Memory B cell (primary cell): ENCODE measurements at regions not wholly inside any gene's neighbourhood (a gene's known extent, or its start where the extent isn't known, plus 50 kb on each side); places are given as distances from the start of the nearest gene placed in this dataset.

Experiments used
- ATAC-seq: fragments of 150-1000 bp; cut with Tn5 transposase; 2 replicates; pipeline ENCODE4 v1.10.0; 2021; ENCODE audit warnings: low read depth, mild to moderate bottlenecking, moderate library complexity
- DNase-seq, 2 donors: peaks; one replicate each; pipeline ENCODE4 v3.0.0; 2022; ENCODE audit warnings: low spot score in 2 of 2
- H3K27ac Mint-ChIP-seq: one replicate; pipeline ENCODE4 v1.8.0; 2022; ENCODE audit warnings: mild to moderate bottlenecking, moderate library complexity, mixed read lengths
- H3K27me3 Mint-ChIP-seq: one replicate; pipeline ENCODE4 v1.8.0; 2022; ENCODE audit warnings: mixed read lengths
- H3K36me3 Mint-ChIP-seq: one replicate; pipeline ENCODE4 v1.8.0; 2022; ENCODE audit warnings: mild to moderate bottlenecking, mixed read lengths
- H3K4me1 Mint-ChIP-seq: one replicate; pipeline ENCODE4 v1.8.0; 2022; ENCODE audit warnings: mixed read lengths
- H3K4me3 Mint-ChIP-seq: one replicate; pipeline ENCODE4 v1.8.0; 2022; ENCODE audit warnings: mild to moderate bottlenecking, moderate library complexity, mixed read lengths
- H3K9me3 Mint-ChIP-seq: one replicate; pipeline ENCODE4 v1.8.0; 2022; ENCODE audit warnings: mixed read lengths

GRCh38 chr18:45441110-45441847, 174.0 kb upstream of the SLC14A2 start:
- DNase-seq (no peak), ATAC-seq (no peak)
- H3K4me3 Mint-ChIP-seq, result no peak overlapping the region
- H3K27me3 Mint-ChIP-seq, result peaks cover 12% of the 10 kb centered on the region
- no peaks in the 10 kb centered on the region for H3K4me1 Mint-ChIP-seq
- H3K27ac Mint-ChIP-seq, result no peak overlapping the region
- H3K9me3 Mint-ChIP-seq, result no peaks in the 10 kb centered on the region
- no peaks in the 10 kb centered on the region for H3K36me3 Mint-ChIP-seq

DNA sequence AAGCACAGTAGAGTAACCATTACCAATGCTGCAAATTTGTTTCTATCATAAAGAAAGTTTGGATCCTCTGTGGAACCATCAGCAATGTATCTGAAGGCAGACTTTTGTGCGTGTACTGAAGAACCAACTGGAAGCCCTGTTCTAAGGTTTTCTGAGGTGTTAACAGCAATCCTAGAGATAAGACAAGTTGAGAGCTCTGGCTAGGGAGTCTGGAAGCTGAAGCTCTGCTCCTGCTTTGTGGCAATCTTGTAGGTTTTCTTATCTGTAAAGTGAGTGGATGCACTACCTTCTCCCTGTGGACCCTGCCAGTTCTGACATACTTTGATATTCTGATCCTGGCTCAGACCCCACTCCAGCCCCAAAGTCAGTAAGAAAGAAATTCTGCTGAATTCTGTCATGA, 171.2 kb upstream of the SLC14A2 start:
- H3K27ac Mint-ChIP-seq, result no peak overlapping the region
- DNase-seq, result no peak
- H3K27me3 Mint-ChIP-seq, result peaks cover 10% of the 10 kb centered on the region
- ATAC-seq, result no peak
- H3K9me3 Mint-ChIP-seq, result no peaks in the 10 kb centered on the region
- H3K36me3 Mint-ChIP-seq, result no peaks in the 10 kb centered on the region
- H3K4me1 Mint-ChIP-seq, result no peaks in the 10 kb centered on the region
- no peak overlapping the region for H3K4me3 Mint-ChIP-seq

- H3K27me3 Mint-ChIP-seq, result peaks cover 5% of the 10 kb centered on the region
Measured at GRCh38 chr18:45447355-45448265, 167.7 kb upstream of the SLC14A2 start.

DNA sequence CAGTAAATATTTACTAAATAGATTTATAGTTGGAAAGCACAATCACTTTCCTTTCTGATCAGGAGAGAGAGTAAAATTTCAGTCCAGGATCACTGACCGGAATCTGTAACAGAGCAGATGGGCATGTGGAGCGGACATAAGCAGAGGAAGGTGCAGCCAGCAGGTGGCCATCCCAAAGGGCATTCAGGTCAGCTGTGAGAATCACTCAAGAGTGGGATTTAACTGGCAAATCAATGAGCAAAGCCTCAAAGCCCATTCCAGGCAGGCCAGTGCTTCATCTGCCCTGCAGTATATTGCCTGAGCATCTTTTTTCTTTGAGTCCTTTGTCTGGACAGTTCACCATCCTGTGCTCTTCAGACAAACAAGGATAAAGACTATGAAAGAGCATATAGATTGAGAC, 166.4 kb upstream of the SLC14A2 start:
- no peak overlapping the region for H3K4me3 Mint-ChIP-seq
- H3K4me1 Mint-ChIP-seq, result peaks cover under 1% of the 10 kb centered on the region
- no peak for DNase-seq
- H3K27me3 Mint-ChIP-seq, result peaks cover 5% of the 10 kb centered on the region
- ATAC-seq, result no peak
- no peaks in the 10 kb centered on the region for H3K36me3 Mint-ChIP-seq
- H3K9me3 Mint-ChIP-seq, result no peaks in the 10 kb centered on the region
- no peak overlapping the region for H3K27ac Mint-ChIP-seq

More at GRCh38 chr18:45447355-45448265, 167.7 kb upstream of the SLC14A2 start:
- DNase-seq (no peak), ATAC-seq (no peak)
- no peaks in the 10 kb centered on the region for H3K36me3 Mint-ChIP-seq
- H3K4me3 Mint-ChIP-seq, result no peak overlapping the region
- H3K27ac Mint-ChIP-seq, result no peak overlapping the region
- H3K4me1 Mint-ChIP-seq, result no peaks in the 10 kb centered on the region
- H3K9me3 Mint-ChIP-seq, result no peaks in the 10 kb centered on the region

DNA sequence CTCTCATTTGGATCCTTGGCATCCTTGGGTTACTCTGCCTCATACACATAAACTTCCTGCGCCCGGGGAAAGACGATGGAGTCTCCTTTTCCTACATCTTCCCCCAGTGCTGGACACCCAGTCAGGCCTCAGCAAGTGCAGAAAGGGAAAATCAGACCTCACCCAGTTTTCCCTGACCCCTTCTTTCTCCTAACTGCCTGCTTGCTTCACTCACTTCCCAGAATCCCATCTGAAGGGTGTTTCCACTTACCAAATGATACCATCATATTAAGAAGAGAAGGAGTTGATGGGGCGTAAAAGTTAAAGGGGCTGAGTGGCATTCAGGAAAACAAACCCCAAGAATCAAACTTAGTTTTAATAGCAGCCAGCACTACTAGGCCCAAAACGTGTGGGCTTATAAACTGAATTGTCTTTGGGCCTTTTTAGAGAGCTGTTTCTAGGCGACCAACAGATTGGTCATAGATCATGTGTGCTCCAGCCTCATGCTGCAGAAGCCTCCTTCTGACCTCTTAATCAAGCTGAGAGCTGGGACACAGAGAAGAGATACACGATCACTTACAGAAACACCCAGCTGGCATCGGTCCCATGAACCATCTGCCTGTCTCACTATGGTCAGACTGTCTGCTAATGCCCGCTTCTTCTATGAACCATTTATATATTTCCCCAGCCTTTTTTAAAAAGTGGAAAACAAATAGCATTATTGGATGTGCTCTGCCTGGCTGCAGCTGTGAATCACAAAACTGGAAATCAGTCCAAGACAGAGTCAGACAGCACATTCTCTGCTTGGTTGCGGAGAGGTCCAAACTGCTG, 165.7 kb upstream of the SLC14A2 start:
- Mint-ChIP-seq H3K9me3 (no peaks in the 10 kb centered on the region), H3K4me1 (peaks cover 2% of the 10 kb centered on the region), H3K36me3 (no peaks in the 10 kb centered on the region), H3K4me3 (no peak overlapping the region), H3K27ac (no peak overlapping the region), H3K27me3 (peaks cover 5% of the 10 kb centered on the region)
- ATAC-seq, result no peak
- no peak for DNase-seq

DNA sequence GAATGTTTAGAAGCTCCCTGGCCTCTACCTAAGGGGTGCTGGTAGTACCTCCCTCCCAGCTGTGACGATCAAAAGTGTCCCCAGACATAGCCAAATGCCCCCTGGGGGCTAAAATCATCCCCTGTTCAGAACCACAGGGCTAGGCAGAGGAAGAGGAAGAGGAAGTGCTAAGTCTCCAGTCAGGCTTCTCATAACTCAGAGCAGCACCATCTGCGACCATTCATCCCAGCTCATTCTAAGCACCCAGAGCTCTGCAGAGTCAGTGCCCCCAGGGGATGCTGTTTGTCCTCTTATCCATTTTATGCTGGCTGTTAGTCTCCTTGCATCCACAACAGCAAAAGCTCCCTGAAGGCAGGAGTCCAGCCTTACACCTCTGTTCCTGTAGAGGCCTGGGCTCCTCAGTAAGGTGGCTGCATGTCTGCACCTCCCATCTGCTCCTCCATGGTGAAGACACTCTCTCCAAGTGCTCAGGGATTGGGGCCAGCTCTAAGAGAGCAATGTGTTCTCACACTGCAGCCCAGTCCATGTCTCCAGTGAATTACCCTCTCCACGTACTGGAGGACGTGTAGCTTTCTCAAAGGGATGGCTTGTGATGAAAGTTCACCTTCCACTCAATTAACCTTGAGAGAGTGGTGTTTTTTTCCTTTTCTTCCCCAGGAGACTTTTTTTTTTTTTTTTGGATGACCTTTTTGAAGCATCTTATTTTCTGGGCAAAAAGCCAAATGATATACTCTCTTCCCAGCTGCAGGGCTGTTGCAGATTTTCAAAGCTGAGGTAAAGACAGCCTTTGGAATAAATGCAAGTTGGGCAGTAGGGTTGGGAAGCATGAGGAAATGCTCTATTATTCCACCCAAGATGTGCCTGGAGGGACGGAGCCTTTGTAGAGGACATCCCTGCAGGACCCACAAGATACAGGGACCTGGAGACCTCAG, 158.9 kb upstream of the SLC14A2 start:
- H3K27ac Mint-ChIP-seq, result peak overlapping the region; percentile 0
- DNase-seq (peak; percentile 25 to 82), ATAC-seq (peak; percentile 94)
- no peak overlapping the region for H3K4me3 Mint-ChIP-seq
- peaks cover 14% of the 10 kb centered on the region for H3K4me1 Mint-ChIP-seq
- H3K27me3 Mint-ChIP-seq, result peaks cover 7% of the 10 kb centered on the region
- no peaks in the 10 kb centered on the region for H3K9me3 Mint-ChIP-seq
- H3K36me3 Mint-ChIP-seq, result no peaks in the 10 kb centered on the region

GRCh38 chr18:45458033-45458432, 157.2 kb upstream of the SLC14A2 start:
- H3K36me3 Mint-ChIP-seq, result no peaks in the 10 kb centered on the region
- no peak for ATAC-seq
- H3K4me3 Mint-ChIP-seq, result no peak overlapping the region
- H3K4me1 Mint-ChIP-seq, result peaks cover 15% of the 10 kb centered on the region
- DNase-seq, result no peak
- H3K9me3 Mint-ChIP-seq, result no peaks in the 10 kb centered on the region
- H3K27ac Mint-ChIP-seq, result no peak overlapping the region
- peaks cover 7% of the 10 kb centered on the region for H3K27me3 Mint-ChIP-seq

- Mint-ChIP-seq H3K36me3 (no peaks in the 10 kb centered on the region), H3K27me3 (peaks cover 10% of the 10 kb centered on the region), H3K4me3 (no peak overlapping the region), H3K4me1 (peaks cover 6% of the 10 kb centered on the region), H3K9me3 (no peaks in the 10 kb centered on the region), H3K27ac (no peak overlapping the region)
- no peak for DNase-seq
- ATAC-seq, result no peak
Measured at GRCh38 chr18:45462179-45462578, 153.1 kb upstream of the SLC14A2 start.

DNA sequence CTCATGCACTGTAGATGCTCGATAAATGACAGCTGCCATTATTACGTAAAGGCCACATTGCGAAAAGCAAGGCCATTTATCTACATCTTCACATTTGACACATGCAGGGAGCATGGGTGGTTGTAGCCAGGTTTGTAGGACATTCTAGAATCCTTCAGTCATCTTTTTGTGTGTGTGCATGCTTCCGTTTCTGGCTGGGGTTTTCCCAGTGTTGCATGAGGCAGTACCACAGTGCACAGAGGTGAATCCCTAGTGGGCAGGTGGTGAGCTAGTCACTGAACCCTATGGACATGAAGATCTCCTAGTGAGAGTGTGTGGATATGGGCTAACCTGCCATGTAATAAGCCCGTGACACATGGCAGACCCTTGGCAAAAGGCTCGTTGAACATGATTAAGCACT, 151.8 kb upstream of the SLC14A2 start:
- peak; percentile 86 for ATAC-seq
- Mint-ChIP-seq H3K4me3 (no peak overlapping the region), H3K27me3 (peaks cover 10% of the 10 kb centered on the region), H3K36me3 (no peaks in the 10 kb centered on the region), H3K27ac (no peak overlapping the region), H3K9me3 (no peaks in the 10 kb centered on the region), H3K4me1 (peaks cover 6% of the 10 kb centered on the region)
- DNase-seq, result peak in 1 of 2 donors; percentile 5

- peaks cover 10% of the 10 kb centered on the region for H3K27me3 Mint-ChIP-seq
- no peaks in the 10 kb centered on the region for H3K9me3 Mint-ChIP-seq
- no peak overlapping the region for H3K4me3 Mint-ChIP-seq
- DNase-seq, result no peak
- H3K27ac Mint-ChIP-seq, result no peak overlapping the region
- no peaks in the 10 kb centered on the region for H3K36me3 Mint-ChIP-seq
- ATAC-seq, result no peak
- peaks cover 6% of the 10 kb centered on the region for H3K4me1 Mint-ChIP-seq
Measured at GRCh38 chr18:45464619-45465018, 150.7 kb upstream of the SLC14A2 start.

DNA sequence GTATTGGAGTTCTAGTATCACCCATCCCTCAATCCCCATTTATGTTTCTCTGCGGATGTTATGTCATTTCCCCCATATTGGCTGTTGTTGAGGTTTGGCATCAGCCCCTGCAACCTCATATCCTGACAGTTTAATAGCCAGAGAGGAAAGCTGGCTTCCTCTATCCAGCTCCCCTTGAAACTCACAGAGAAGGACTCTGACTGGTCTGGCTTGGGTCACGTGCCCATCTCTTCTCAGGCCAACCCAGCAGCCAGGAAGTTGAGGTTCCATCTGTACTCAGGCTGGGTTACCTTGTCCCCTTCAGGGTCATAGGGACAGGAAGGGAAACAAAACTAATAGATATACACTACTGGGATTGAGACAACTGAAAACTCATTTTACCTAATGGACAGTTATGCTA, 148.0 kb upstream of the SLC14A2 start:
- no peaks in the 10 kb centered on the region for H3K9me3 Mint-ChIP-seq
- no peaks in the 10 kb centered on the region for H3K36me3 Mint-ChIP-seq
- peaks cover 6% of the 10 kb centered on the region for H3K4me1 Mint-ChIP-seq
- no peak overlapping the region for H3K4me3 Mint-ChIP-seq
- DNase-seq (no peak), ATAC-seq (no peak)
- H3K27ac Mint-ChIP-seq, result no peak overlapping the region
- peaks cover 4% of the 10 kb centered on the region for H3K27me3 Mint-ChIP-seq

DNA sequence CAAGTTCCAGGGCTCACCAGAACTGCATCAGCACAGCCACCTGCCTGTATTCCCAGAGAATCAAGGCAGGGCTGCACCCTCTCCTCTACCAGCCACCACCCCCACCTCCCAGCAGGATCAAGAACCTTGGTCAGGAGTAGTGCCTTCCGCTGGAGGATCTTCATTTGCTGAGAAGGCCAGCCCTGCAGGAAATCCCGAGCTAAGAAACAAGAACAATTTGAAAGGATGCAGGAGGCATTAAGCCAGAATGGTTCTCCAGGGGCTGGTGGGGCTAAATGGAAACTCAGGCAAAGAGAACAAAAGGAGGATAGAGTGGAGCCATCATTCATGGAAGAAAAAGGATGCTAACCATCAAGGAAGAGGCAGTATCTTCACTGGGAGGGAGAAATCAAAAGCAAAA, 147.3 kb upstream of the SLC14A2 start:
- Mint-ChIP-seq H3K27me3 (peaks cover 4% of the 10 kb centered on the region), H3K4me3 (no peak overlapping the region), H3K9me3 (no peaks in the 10 kb centered on the region), H3K36me3 (no peaks in the 10 kb centered on the region), H3K4me1 (peaks cover 6% of the 10 kb centered on the region), H3K27ac (no peak overlapping the region)
- DNase-seq (no peak), ATAC-seq (no peak)

- ATAC-seq, result no peak
- H3K36me3 Mint-ChIP-seq, result peaks cover 2% of the 10 kb centered on the region
- H3K4me3 Mint-ChIP-seq, result no peak overlapping the region
- peaks cover 15% of the 10 kb centered on the region for H3K27me3 Mint-ChIP-seq
- H3K27ac Mint-ChIP-seq, result no peak overlapping the region
- no peaks in the 10 kb centered on the region for H3K4me1 Mint-ChIP-seq
- H3K9me3 Mint-ChIP-seq, result peaks cover 1% of the 10 kb centered on the region
- no peak for DNase-seq
Measured at GRCh38 chr18:45478889-45479288, 136.4 kb upstream of the SLC14A2 start.
